ENCODE measurements at regions not wholly inside any gene's neighbourhood (a gene's known extent, or its start where the extent isn't known, plus 50 kb on each side); places are given as distances from the start of the nearest gene placed in this dataset.

DNA sequence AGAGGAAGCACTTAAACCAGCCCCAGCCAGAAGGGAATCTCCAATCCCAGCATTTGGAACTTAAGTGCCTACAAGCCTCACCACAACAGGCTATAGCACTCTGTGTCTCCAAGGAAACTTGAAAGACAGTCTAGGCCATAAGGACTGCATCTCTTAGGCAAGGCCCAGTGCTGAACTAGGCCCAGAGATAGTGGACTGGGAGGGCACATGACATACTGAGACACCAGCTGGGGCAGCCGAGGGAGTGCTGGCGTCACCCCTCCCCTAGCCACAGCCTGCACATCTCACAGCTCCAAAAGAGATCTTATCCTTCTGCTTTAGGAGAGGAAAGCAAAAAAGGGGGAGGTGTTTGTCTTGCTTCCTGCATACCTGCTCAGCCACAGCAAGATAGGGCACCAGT lies 618.5 kb downstream of the COL12A1 start:
- TF ChIP-seq CREB1 (CRISPR knock-in tag; IDR thresholded peaks at IDR 0.05; ENCODE audit: low read depth) (no peak), POLR2AphosphoS5 (IDR thresholded peaks at IDR 0.05; ENCODE audit: low read depth) (no peak)

Measured in GM23338 (cell line).